GM21381 (cell line): ENCODE measurements at regions not wholly inside any gene's neighbourhood (a gene's known extent, or its start where the extent isn't known, plus 50 kb on each side); places are given as distances from the start of the nearest gene placed in this dataset.
"Not testable (repeated sequence)": the region's sequence is repeated elsewhere in the genome, so short reads cannot be mapped to it uniquely, and the experiment has no call there.

ENCODE experiments used
- ATAC-seq: cut with Tn5 transposase; IDR thresholded peaks from one replicate; pipeline ENCODE4 v1.9.1; 2021; ENCODE audit warnings: mild to moderate bottlenecking, moderate library complexity; ENCODE audit not compliant: unreplicated experiment

- ATAC-seq, result no peak
Measured at GRCh38 chr2:65979446-65979845, 455.5 kb upstream of the MEIS1 start.

- ATAC-seq, result no peak
Measured at GRCh38 chr2:65974067-65974723, 460.7 kb upstream of the MEIS1 start.

- ATAC-seq, result no peak
Measured at GRCh38 chr2:65969161-65969560, 465.8 kb upstream of the MEIS1 start.

- not testable (repeated sequence) for ATAC-seq
Measured at GRCh38 chr2:65963303-65963702, 471.6 kb upstream of the MEIS1 start.

- no peak for ATAC-seq
Measured at GRCh38 chr2:65960953-65961352, 474.0 kb upstream of the MEIS1 start.

GRCh38 chr2:65957886-65958285, 477.0 kb upstream of the MEIS1 start:
- no peak for ATAC-seq

- ATAC-seq, result no peak
Measured at GRCh38 chr2:65957454-65957853, 477.5 kb upstream of the MEIS1 start.

GRCh38 chr2:65955259-65955658, 479.7 kb upstream of the MEIS1 start:
- no peak for ATAC-seq

- no peak for ATAC-seq
Measured at GRCh38 chr2:65952966-65953761, 481.8 kb upstream of the MEIS1 start.

- no peak for ATAC-seq
Measured at GRCh38 chr2:65944213-65944612, 490.7 kb upstream of the MEIS1 start.

- ATAC-seq, result no peak
Measured at GRCh38 chr2:65943099-65943786, 491.7 kb upstream of the MEIS1 start.

GRCh38 chr2:65940856-65941255, 494.1 kb upstream of the MEIS1 start:
- no peak for ATAC-seq

- ATAC-seq, result no peak
Measured at GRCh38 chr2:65939687-65940086, 495.2 kb upstream of the MEIS1 start.

GRCh38 chr2:65937379-65938160, 497.4 kb upstream of the MEIS1 start:
- ATAC-seq, result no peak

GRCh38 chr2:65934992-65935629, 499.8 kb upstream of the MEIS1 start:
- no peak for ATAC-seq

GRCh38 chr2:65932571-65932970, 500.2 kb upstream of the SPRED2 start:
- no peak for ATAC-seq

GRCh38 chr2:65931056-65931455, 498.7 kb upstream of the SPRED2 start:
- no peak for ATAC-seq

GRCh38 chr2:65930259-65930658, 497.9 kb upstream of the SPRED2 start:
- no peak for ATAC-seq

- not testable (repeated sequence) for ATAC-seq
Measured at GRCh38 chr2:65929664-65930063, 497.3 kb upstream of the SPRED2 start.

GRCh38 chr2:65922794-65923193, 490.4 kb upstream of the SPRED2 start:
- no peak for ATAC-seq

- ATAC-seq, result no peak
Measured at GRCh38 chr2:65922030-65922429, 489.6 kb upstream of the SPRED2 start.
